ENCODE measurements at regions not wholly inside any gene's neighbourhood (a gene's known extent, or its start where the extent isn't known, plus 50 kb on each side); places are given as distances from the start of the nearest gene placed in this dataset.

GRCh38 chrX:113412106-113412505, 571.5 kb upstream of the AMOT start:
- DNase-seq (no peak), ATAC-seq (ENCODE audit: low read depth) (no peak)
- CTCF ChIA-PET, result no interaction called here
- no peak overlapping the region for H3K4me3 Mint-ChIP-seq
- POLR2A ChIA-PET, result no interaction called here
- no peaks in the 10 kb centered on the region for H3K9me3 Mint-ChIP-seq
- no peak overlapping the region for H3K27ac Mint-ChIP-seq
- intact Hi-C loops (cut with micrococcal nuclease), result no loop called here
- no peaks in the 10 kb centered on the region for H3K4me1 Mint-ChIP-seq
- no peaks in the 10 kb centered on the region for H3K36me3 Mint-ChIP-seq (ENCODE audit: low read depth)
- no peak for TF ChIP-seq CTCF (IDR thresholded peaks at IDR 0.05)
- H3K27me3 Mint-ChIP-seq, result no peaks in the 10 kb centered on the region

GRCh38 chrX:113408843-113409242, 568.2 kb upstream of the AMOT start:
- Mint-ChIP-seq H3K4me3 (no peak overlapping the region), H3K27ac (no peak overlapping the region), H3K9me3 (no peaks in the 10 kb centered on the region), H3K4me1 (no peaks in the 10 kb centered on the region), H3K27me3 (no peaks in the 10 kb centered on the region), H3K36me3 (ENCODE audit: low read depth) (no peaks in the 10 kb centered on the region)
- ChIA-PET CTCF (no interaction called here), POLR2A (no interaction called here)
- no peak for DNase-seq
- no peak for TF ChIP-seq CTCF (IDR thresholded peaks at IDR 0.05)
- ATAC-seq (ENCODE audit: low read depth), result no peak
- intact Hi-C loops (cut with micrococcal nuclease), result no loop called here

GRCh38 chrX:113400193-113400704, 559.6 kb upstream of the AMOT start:
- Mint-ChIP-seq H3K36me3 (ENCODE audit: low read depth) (no peaks in the 10 kb centered on the region), H3K4me3 (no peak overlapping the region), H3K4me1 (no peaks in the 10 kb centered on the region), H3K27me3 (no peaks in the 10 kb centered on the region), H3K9me3 (peaks cover 3% of the 10 kb centered on the region), H3K27ac (no peak overlapping the region)
- CTCF ChIA-PET, result no interaction called here
- ATAC-seq (ENCODE audit: low read depth) (no peak), DNase-seq (no peak)
- POLR2A ChIA-PET, result no interaction called here
- intact Hi-C loops (cut with micrococcal nuclease), result no loop called here
- no peak for TF ChIP-seq CTCF (IDR thresholded peaks at IDR 0.05)

- ATAC-seq (ENCODE audit: low read depth) (no peak), DNase-seq (no peak)
- no peak for TF ChIP-seq CTCF (IDR thresholded peaks at IDR 0.05)
- H3K27me3 Mint-ChIP-seq, result no peaks in the 10 kb centered on the region
- H3K9me3 Mint-ChIP-seq, result peaks cover 3% of the 10 kb centered on the region
- intact Hi-C loops (cut with micrococcal nuclease), result no loop called here
- H3K36me3 Mint-ChIP-seq (ENCODE audit: low read depth), result no peaks in the 10 kb centered on the region
- H3K27ac Mint-ChIP-seq, result no peak overlapping the region
- H3K4me3 Mint-ChIP-seq, result no peak overlapping the region
- ChIA-PET POLR2A (no interaction called here), CTCF (no interaction called here)
- no peaks in the 10 kb centered on the region for H3K4me1 Mint-ChIP-seq
These were observed 559.0 kb upstream of the AMOT start for GRCh38 chrX:113399506-113400192.

GRCh38 chrX:113392355-113392754, 551.7 kb upstream of the AMOT start:
- H3K27ac Mint-ChIP-seq, result no peak overlapping the region
- ATAC-seq (ENCODE audit: low read depth) (no peak), DNase-seq (no peak)
- no peaks in the 10 kb centered on the region for H3K36me3 Mint-ChIP-seq (ENCODE audit: low read depth)
- intact Hi-C loops (cut with micrococcal nuclease), result no loop called here
- no peak for TF ChIP-seq CTCF (IDR thresholded peaks at IDR 0.05)
- no peaks in the 10 kb centered on the region for H3K4me1 Mint-ChIP-seq
- POLR2A ChIA-PET, result no interaction called here
- H3K9me3 Mint-ChIP-seq, result no peaks in the 10 kb centered on the region
- no peaks in the 10 kb centered on the region for H3K27me3 Mint-ChIP-seq
- CTCF ChIA-PET, result no interaction called here
- no peak overlapping the region for H3K4me3 Mint-ChIP-seq
